Activated T-cell treated with anti-CD3 and anti-CD28 coated beads, Interleukin-2, amount 50 U/mL, for 4 hours (primary cell): ENCODE measurements at regions not wholly inside any gene's neighbourhood (a gene's known extent, or its start where the extent isn't known, plus 50 kb on each side); places are given as distances from the start of the nearest gene placed in this dataset.

ENCODE experiments used
- ATAC-seq, 2 donors: fragments of 200-7000 bp; cut with Tn5 transposase; one replicate each; pipeline ENCODE4 v1.10.0; 2021
- DNase-seq: peaks from one replicate; pipeline ENCODE4 v3.0.0-alpha.2; 2020
- H3K27me3 Mint-ChIP-seq: one replicate; pipeline ENCODE4 v1.8.0; 2021; ENCODE audit warnings: low read depth, mixed read lengths
- H3K36me3 Mint-ChIP-seq: one replicate; pipeline ENCODE4 v1.8.0; 2022; ENCODE audit warnings: mixed read lengths; ENCODE audit not compliant: insufficient read depth
- H3K4me1 Mint-ChIP-seq: one replicate; pipeline ENCODE4 v1.8.0; 2021; ENCODE audit warnings: low read depth, mixed read lengths
- H3K4me3 Mint-ChIP-seq: one replicate; pipeline ENCODE4 v1.8.0; 2021; ENCODE audit warnings: mild to moderate bottlenecking, moderate library complexity, mixed read lengths
- H3K9me3 Mint-ChIP-seq: one replicate; pipeline ENCODE4 v1.8.0; 2021; ENCODE audit warnings: mixed read lengths

DNA sequence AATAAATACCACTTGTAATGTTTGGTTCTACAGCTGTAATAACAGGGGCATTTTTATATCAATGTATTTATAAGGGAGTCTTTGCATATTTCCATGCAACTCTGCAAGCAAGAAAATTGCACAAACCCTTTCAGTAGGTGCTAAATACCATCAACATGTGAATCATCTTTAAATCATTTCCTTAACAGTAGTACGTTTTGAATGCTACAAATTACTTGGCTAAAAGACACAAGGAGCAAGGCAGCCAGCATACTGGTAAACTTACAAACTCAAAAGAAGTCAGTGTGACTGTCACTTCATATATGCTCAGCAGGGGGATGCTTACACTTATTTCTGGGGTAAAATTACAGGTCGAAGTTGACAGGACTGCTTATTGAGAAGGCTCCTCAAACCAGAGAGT, 402.4 kb downstream of the EFNB2 start:
- Mint-ChIP-seq H3K27me3 (peaks cover 2% of the 10 kb centered on the region), H3K4me3 (no peak overlapping the region), H3K36me3 (no peaks in the 10 kb centered on the region), H3K4me1 (no peaks in the 10 kb centered on the region), H3K9me3 (no peaks in the 10 kb centered on the region)
- no peak for DNase-seq
- ATAC-seq, result no peak

DNA sequence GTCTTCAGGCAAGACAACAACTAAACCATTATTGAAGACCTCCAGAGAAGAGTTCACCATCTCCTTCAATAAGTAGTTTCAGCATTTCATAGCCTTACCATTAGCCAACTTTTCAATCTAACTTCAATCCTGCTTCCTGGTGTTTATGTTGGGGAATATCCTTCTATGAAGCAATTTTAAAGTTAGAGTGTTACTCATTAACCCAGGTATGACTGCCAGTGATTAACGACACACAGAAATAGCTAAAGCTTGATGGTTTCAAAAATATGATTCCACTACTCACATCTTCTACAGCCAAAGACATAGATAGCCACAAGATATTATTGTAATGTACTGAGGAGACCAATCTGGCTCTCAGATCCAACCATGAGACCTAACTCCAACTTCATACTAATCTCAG, 403.2 kb downstream of the EFNB2 start:
- Mint-ChIP-seq H3K4me1 (no peaks in the 10 kb centered on the region), H3K27me3 (peaks cover 2% of the 10 kb centered on the region), H3K9me3 (no peaks in the 10 kb centered on the region), H3K4me3 (no peak overlapping the region), H3K36me3 (no peaks in the 10 kb centered on the region)
- no peak for DNase-seq
- no peak for ATAC-seq

DNA sequence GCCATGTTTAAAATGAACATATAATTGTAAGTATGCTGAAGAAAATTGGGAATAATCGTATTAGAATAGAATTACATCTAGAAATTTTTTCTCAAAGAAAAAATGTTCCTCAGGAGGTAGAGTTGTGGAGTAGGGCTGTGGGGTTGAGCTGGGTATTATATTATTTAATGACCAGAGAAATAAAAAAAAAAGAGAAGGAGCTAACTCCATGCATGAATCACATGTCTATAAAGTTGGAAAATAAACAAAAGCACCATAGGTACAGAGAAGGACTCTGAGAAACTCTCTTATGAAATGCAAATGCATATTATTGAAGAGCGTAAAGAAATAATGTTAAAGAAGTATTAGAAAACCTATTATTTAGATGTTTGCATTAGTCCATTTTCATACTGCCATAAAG, 405.5 kb downstream of the EFNB2 start:
- no peak overlapping the region for H3K4me3 Mint-ChIP-seq
- no peaks in the 10 kb centered on the region for H3K36me3 Mint-ChIP-seq
- no peaks in the 10 kb centered on the region for H3K4me1 Mint-ChIP-seq
- H3K9me3 Mint-ChIP-seq, result no peaks in the 10 kb centered on the region
- DNase-seq (no peak), ATAC-seq (no peak)
- peaks cover 2% of the 10 kb centered on the region for H3K27me3 Mint-ChIP-seq

DNA sequence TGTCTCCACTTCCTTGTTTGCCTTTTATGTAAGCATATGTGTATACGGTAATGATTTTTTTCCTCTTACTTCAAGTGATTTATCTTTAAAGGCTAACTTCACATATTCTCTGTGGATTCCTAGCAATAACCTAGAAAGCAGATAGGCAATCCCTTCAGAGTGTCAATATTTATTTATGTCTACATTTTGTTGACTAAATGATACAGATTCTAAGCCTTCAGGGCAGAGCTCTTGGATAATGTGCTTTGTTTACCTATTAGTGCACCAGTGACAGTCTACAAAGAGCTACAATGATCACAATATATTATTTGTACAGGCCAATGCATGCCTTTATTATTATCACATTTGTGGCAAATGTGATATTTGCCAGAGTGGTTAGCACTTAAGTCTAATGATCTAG, 406.2 kb downstream of the EFNB2 start:
- H3K9me3 Mint-ChIP-seq, result no peaks in the 10 kb centered on the region
- no peaks in the 10 kb centered on the region for H3K4me1 Mint-ChIP-seq
- DNase-seq (no peak), ATAC-seq (no peak)
- no peak overlapping the region for H3K4me3 Mint-ChIP-seq
- peaks cover 2% of the 10 kb centered on the region for H3K27me3 Mint-ChIP-seq
- H3K36me3 Mint-ChIP-seq, result no peaks in the 10 kb centered on the region

DNA sequence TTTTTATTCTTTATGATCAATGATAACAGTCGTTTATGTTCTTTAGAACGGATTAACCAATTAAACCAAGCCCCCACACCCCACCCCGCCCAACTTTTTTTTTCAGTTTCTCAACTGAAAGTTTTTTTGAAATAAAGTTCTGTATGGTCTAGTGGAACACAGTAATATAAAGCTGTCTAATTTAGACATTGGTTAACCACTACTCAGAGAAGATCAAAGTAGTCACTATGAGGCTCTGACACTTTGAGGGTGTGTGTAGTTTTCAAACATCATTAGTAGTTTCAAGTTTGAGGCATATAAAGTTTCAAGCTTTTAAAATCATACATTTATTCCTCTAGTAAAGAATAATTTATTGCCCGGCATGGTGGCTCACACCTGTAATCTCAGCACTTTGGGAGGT, 413.2 kb downstream of the EFNB2 start:
- no peak for ATAC-seq
- Mint-ChIP-seq H3K36me3 (no peaks in the 10 kb centered on the region), H3K27me3 (peaks cover 2% of the 10 kb centered on the region), H3K4me3 (no peak overlapping the region), H3K4me1 (no peaks in the 10 kb centered on the region), H3K9me3 (no peaks in the 10 kb centered on the region)
- no peak for DNase-seq

DNA sequence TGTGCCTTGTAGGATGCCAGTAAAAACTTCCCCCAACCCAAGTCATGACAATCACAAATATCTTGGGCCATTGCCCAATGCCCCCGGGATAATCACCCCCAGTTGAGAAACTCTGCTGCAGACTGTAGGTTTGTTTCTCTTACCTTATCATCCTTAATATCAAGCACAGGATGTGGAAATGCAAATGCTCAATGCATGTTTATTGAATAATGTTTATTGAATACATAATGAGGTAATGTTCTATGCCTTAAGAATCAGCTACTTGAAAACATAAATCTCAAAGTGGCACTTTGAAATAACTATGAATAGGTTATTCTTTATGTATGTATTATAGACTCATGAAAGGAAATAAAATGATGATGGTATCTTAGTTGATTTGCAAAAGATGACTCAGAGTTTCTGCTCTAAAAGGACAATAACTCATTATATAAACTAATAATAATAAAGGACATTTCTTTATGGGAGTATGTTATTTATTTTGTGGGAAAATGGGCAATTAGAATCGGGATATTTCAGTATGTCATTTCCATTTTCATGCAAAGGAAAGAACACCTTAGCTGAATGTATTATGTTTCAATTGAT, 414.2 kb downstream of the EFNB2 start:
- Mint-ChIP-seq H3K9me3 (no peaks in the 10 kb centered on the region), H3K36me3 (no peaks in the 10 kb centered on the region), H3K4me1 (no peaks in the 10 kb centered on the region), H3K27me3 (peaks cover 2% of the 10 kb centered on the region), H3K4me3 (no peak overlapping the region)
- ATAC-seq, result no peak
- no peak for DNase-seq

DNA sequence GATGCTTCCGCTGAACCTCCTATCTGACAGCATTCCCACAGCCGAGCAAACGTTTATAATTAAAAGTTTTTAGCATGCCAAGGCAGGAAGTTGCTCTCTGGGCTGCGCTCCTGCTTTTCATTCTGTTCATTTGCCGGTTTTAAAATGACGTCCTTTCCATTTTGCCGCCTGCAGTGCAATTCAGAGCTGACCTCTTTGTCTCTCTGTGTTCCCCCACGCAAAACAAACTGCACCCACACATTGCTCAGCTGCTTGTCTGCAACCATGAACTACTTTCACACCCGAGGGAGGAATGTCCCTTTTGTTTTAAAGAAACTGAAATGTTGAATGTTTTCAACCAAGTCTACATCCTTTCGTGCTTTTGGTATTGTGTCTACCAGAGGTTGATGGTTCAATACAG, 416.5 kb downstream of the EFNB2 start:
- no peak for ATAC-seq
- Mint-ChIP-seq H3K4me3 (no peak overlapping the region), H3K4me1 (no peaks in the 10 kb centered on the region), H3K36me3 (no peaks in the 10 kb centered on the region), H3K27me3 (peaks cover 2% of the 10 kb centered on the region), H3K9me3 (no peaks in the 10 kb centered on the region)
- DNase-seq, result no peak

DNA sequence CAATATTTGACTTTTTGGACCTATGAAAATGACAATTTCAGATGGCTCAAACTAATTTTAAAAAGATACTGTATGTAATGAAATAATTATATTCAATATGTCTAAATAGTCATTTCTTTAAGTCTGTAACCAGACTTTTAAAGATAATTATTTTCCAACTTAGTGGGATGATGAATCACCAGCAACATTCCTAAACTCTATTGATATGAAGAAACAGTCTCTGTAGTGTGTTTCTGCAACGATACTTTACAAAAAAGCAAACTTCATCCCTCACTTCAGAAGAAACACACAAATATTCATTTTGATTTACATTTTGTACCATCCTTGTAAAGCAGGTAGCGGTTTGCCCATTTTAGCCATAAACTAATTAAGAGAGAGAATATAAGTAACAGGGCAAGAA, 417.4 kb downstream of the EFNB2 start:
- ATAC-seq (no peak), DNase-seq (no peak)
- H3K4me3 Mint-ChIP-seq, result no peak overlapping the region
- peaks cover 2% of the 10 kb centered on the region for H3K27me3 Mint-ChIP-seq
- H3K4me1 Mint-ChIP-seq, result no peaks in the 10 kb centered on the region
- H3K36me3 Mint-ChIP-seq, result no peaks in the 10 kb centered on the region
- no peaks in the 10 kb centered on the region for H3K9me3 Mint-ChIP-seq

DNA sequence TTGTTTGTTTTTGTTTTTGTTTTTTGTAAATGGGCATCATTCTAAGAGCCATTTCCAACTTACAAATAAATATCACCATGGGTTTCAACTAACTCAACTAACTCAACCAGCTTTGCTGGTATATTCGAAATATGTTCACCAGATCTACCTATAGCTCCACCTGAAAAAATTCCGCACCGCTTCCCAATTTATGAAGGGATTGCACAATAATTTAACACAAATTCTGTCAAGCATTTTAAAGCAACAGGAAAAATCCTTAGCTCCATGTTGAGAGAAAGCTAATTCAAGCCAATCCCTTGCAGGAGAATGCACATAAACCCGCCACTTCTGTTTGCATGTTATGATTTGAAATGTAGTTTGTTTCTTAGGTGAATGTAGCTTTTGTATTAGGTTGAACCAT, 417.8 kb downstream of the EFNB2 start:
- Mint-ChIP-seq H3K27me3 (peaks cover 2% of the 10 kb centered on the region), H3K4me1 (no peaks in the 10 kb centered on the region), H3K36me3 (no peaks in the 10 kb centered on the region), H3K4me3 (no peak overlapping the region), H3K9me3 (no peaks in the 10 kb centered on the region)
- DNase-seq, result no peak
- no peak for ATAC-seq

DNA sequence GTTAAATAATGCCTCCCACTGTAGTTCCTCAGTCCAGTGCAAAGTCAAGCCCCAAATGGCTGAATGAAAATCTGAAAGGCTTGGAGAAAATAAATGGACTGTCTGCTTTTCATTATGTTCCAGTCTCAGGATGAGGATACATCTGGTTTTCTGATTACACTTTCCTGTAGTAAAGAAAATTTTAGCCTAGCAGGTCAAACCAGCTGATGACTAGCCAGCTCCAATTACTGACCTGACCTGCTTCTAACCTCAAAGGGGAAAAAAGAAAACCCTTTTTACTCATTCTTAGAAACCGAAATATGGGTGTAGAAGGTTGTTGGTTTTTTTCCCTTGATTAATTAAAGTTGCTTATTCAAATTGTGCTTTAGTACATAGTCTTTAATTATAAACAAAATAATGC, 418.4 kb downstream of the EFNB2 start:
- ATAC-seq (no peak), DNase-seq (no peak)
- Mint-ChIP-seq H3K4me3 (no peak overlapping the region), H3K36me3 (no peaks in the 10 kb centered on the region), H3K27me3 (peaks cover 2% of the 10 kb centered on the region), H3K4me1 (no peaks in the 10 kb centered on the region), H3K9me3 (no peaks in the 10 kb centered on the region)

DNA sequence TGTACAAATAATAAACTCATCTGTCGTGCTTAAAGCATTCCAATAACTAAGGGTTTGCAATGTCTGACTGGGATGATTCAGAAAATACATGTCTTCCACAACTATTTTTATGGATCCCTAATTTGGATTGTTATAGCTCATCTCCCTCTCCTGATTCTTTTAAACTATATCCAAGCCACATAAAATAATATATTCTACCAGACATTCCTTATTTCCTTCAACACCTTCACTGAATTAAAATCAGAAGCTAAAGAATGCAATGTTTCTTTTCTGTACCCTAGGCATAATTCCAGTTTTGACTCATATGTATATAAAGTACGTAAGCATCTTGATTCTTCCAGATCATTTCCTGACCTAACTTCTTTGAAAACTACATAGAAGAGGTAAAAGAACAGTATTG, 420.4 kb downstream of the EFNB2 start:
- Mint-ChIP-seq H3K27me3 (peaks cover 2% of the 10 kb centered on the region), H3K4me3 (no peak overlapping the region), H3K36me3 (no peaks in the 10 kb centered on the region), H3K4me1 (no peaks in the 10 kb centered on the region), H3K9me3 (no peaks in the 10 kb centered on the region)
- ATAC-seq (no peak), DNase-seq (no peak)

DNA sequence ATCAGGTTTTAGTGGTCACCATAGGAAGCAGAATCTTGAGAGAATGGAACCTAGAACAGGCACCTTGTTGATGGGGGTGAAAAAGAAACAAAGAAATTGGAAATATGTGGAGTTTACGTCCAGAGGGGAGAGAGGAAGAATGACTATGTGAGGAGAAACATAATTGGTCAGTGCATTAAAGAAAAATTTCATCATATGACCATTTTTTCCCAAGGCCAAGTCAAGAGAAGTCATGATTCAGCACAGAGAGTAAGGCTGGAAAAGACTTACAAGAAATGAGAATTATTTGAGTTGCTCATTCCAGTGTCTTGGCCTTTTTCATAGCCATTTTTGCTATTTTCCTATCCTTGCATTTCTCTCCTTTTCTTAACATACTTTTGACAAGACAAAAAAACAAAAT, 421.7 kb downstream of the EFNB2 start:
- no peaks in the 10 kb centered on the region for H3K4me1 Mint-ChIP-seq
- no peaks in the 10 kb centered on the region for H3K27me3 Mint-ChIP-seq
- no peaks in the 10 kb centered on the region for H3K9me3 Mint-ChIP-seq
- no peak overlapping the region for H3K4me3 Mint-ChIP-seq
- ATAC-seq, result no peak
- DNase-seq, result no peak
- no peaks in the 10 kb centered on the region for H3K36me3 Mint-ChIP-seq

DNA sequence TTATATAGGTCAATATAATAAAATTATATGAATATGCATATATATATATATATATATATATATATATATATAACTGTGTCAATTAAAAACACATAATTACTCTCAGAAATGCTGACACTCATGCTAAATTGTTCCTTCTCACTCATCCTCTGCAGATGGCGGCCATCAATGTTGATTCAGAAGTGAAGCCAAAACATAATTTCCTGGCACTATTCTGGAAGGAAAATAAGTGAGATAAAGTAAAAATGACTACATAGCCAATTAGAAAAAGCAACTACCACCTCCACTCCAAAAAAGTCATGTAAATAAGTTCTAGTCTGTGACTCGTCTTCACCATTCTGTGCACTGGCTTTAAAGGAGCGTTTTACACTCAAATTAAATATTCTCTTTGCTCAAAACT, 423.3 kb downstream of the EFNB2 start:
- Mint-ChIP-seq H3K27me3 (no peaks in the 10 kb centered on the region), H3K36me3 (no peaks in the 10 kb centered on the region), H3K9me3 (no peaks in the 10 kb centered on the region), H3K4me3 (no peak overlapping the region), H3K4me1 (no peaks in the 10 kb centered on the region)
- ATAC-seq (no peak), DNase-seq (no peak)

DNA sequence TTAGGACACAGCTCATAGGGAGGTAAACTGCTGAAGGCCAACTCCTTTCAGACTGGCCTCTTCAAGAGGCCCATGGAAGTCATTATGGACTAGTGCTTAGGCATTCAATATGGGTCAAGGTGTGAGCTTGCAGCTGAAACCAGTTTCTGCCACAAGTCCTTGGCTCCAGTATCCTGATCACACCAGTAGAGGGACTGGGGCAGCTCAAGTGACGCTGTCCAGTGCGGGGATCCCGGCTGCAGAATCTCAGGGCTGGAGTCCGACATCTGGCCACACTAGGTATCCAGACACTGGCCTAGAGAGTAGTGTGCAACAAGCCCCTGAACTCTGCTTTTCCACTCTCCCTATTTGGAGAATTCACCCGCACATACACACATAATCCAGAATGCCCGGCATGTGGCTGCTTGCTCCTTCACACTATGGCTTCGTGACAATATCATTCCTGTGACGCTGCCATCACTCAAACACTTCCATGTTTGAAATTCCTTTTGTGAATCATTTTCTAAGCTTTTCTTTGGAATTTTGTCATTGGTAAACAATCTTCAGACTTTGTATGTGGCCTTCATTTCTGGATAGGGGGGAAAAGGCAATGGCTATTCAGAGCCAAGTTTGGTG, 425.1 kb downstream of the EFNB2 start:
- DNase-seq, result no peak
- no peak overlapping the region for H3K4me3 Mint-ChIP-seq
- H3K36me3 Mint-ChIP-seq, result no peaks in the 10 kb centered on the region
- H3K4me1 Mint-ChIP-seq, result no peaks in the 10 kb centered on the region
- H3K27me3 Mint-ChIP-seq, result no peaks in the 10 kb centered on the region
- ATAC-seq, result no peak
- no peaks in the 10 kb centered on the region for H3K9me3 Mint-ChIP-seq

DNA sequence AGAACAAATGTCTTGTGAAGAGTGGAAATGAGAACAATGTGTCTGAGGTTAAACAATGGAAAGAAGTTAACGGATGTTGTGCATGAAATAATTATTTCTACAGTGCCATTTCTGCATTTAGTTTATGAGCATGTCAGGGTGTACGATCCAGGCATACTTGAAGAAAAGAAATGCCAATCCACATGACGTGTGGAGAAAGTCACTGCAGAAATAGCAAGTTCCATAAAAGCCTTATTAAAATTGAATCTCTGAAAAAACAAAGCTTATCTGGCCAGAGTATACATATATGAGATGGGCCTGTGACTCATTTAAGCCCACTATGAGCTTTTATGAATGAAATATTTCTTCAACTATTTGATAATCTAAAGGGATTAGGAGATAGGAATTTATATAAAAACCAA, 426.1 kb downstream of the EFNB2 start:
- Mint-ChIP-seq H3K36me3 (no peaks in the 10 kb centered on the region), H3K27me3 (peaks cover 1% of the 10 kb centered on the region), H3K9me3 (no peaks in the 10 kb centered on the region), H3K4me3 (no peak overlapping the region), H3K4me1 (no peaks in the 10 kb centered on the region)
- no peak for ATAC-seq
- DNase-seq, result no peak

DNA sequence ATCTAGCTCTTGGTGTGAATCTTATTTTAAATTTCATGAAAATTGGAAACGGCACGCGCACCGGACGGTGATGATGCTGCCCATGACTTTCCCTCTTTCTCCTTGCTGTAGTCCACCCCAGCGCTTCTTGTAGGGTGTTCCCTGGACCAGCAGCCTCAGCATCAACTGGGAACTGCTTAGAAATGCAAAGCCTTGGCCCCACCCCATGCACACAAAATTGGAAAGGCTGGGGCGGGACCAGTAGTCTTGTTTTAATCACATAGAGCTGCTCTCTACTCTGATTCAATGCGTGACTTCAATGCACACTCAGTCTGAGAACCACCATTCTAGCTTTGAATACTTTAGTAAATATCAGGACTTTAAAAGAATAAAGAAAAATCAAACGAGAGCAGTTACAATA, 427.1 kb downstream of the EFNB2 start:
- no peak for ATAC-seq
- no peak for DNase-seq
- H3K36me3 Mint-ChIP-seq, result no peaks in the 10 kb centered on the region
- no peak overlapping the region for H3K4me3 Mint-ChIP-seq
- no peaks in the 10 kb centered on the region for H3K9me3 Mint-ChIP-seq
- H3K4me1 Mint-ChIP-seq, result no peaks in the 10 kb centered on the region
- peaks cover 2% of the 10 kb centered on the region for H3K27me3 Mint-ChIP-seq
